Heart left ventricle (tissue), 16 donors: ENCODE measurements at regions not wholly inside any gene's neighbourhood (a gene's known extent, or its start where the extent isn't known, plus 50 kb on each side); places are given as distances from the start of the nearest gene placed in this dataset.
A peak's percentile ranks its signal among the peaks of the same experiment; 100 is the strongest.

Experiments
- ATAC-seq, 4 donors: fragments of 200-7000 bp; cut with Tn5 transposase; one replicate each; pipeline ENCODE4 v1.9.1; 2020 to 2022; ENCODE audit warnings: moderate library complexity in 4 of 4, mild to moderate bottlenecking in 3 of 4, moderate number of reproducible peaks in 1 of 4
- DNase-seq, 5 donors: peaks; one replicate each; pipeline ENCODE4 v3.0.0-alpha.2; 2020
- H3K27ac ChIP-seq, 12 donors: fragments of 200-600 bp; sonication (generic) in 4 of 12; one replicate each; pipeline versions ENCODE4 v1.5.0 to v1.8.0; 2016 to 2022; ENCODE audit warnings: mild to moderate bottlenecking in 2 of 12
- H3K27me3 ChIP-seq, 9 donors: fragments of 200-600 bp; sonication (generic) in 2 of 9; one replicate each; pipeline versions ENCODE4 v1.5.1 to v1.8.0; 2016 to 2022; ENCODE audit warnings: mild to moderate bottlenecking in 3 of 9
- H3K36me3 ChIP-seq, 9 donors: fragments of 200-600 bp; sonication (generic) in 2 of 9; one replicate each; pipeline versions ENCODE4 v1.5.0 to v1.8.0; 2018 to 2022; ENCODE audit warnings: mild to moderate bottlenecking in 2 of 9
- H3K4me1 ChIP-seq, 12 donors: fragments of 200-600 bp; sonication (generic) in 4 of 12; one replicate each; pipeline versions ENCODE4 v1.5.0 to v1.8.0; 2016 to 2022; ENCODE audit warnings: mild to moderate bottlenecking in 3 of 12
- H3K4me3 ChIP-seq, 12 donors: fragments of 200-600 bp; sonication (generic) in 4 of 12; one replicate each; pipeline versions ENCODE4 v1.5.0 to v1.8.0; 2017 to 2022; ENCODE audit warnings: mild to moderate bottlenecking in 9 of 12, moderate library complexity in 4 of 12
- H3K9me3 ChIP-seq, 12 donors: fragments of 200-600 bp; sonication (generic) in 4 of 12; one replicate each; pipeline versions ENCODE4 v1.5.0 to v1.8.0; 2016 to 2022; ENCODE audit warnings: mild to moderate bottlenecking in 1 of 12
- POLR2A ChIP-seq, 2 donors: fragments of 450-650 bp; IDR thresholded peaks; one replicate each; pipeline ENCODE4 v1.6.1; 2017; ENCODE audit warnings: antibody characterized with exemption in 2 of 2, mild to moderate bottlenecking in 2 of 2, moderate library complexity in 2 of 2
- WGBS, 4 donors: extraction: QIAGEN DNeasy Blood & Tissue Kit in 2 of 4; methylation state at CpG; one replicate each; pipeline versions ENCODE4 v1.1.5 to v1.1.7; 2013 to 2018; 5-methylcytosine and 5-hydroxymethylcytosine counted together
- intact Hi-C, 10 donors: fragments of 100-400 bp; cut with DNase I; formaldehyde crosslinking; loops; one replicate each; pipeline versions ENCODE4 v1.11.1 to v1.14.2; 2022
- TF ChIP-seq, protein P1 (sequence below), 12 donors: fragments of 200-600 bp; sonication (generic) in 4 of 12; IDR thresholded peaks; one replicate each; pipeline versions ENCODE4 v1.5.0 to v1.8.0; 2018 to 2022; ENCODE audit warnings: antibody characterized with exemption in 12 of 12, mild to moderate bottlenecking in 5 of 12
- donor health status: ischemic (EF 13 %, LVEDD 7.1; RV severe dilation, severe dysfunction).
- donor health status: healthy with polysubstance abuse.
- donor health status: DM: no; HTN: yes; CAD: no.
- donor health status: DM: no; HTN: no; CAD: no.
- donor health status: ischemic (EF 25% LVEDD 6.9; RV normal size, moderate dysfunction).
- donor health status: ischemic (EF 25% LVEDD 5.7; RV mildly dilated, moderate dysfunction).
- donor health status: healthy.
- donor health status: DM: yes; HTN: yes; CAD: no.
- donor health status: ischemic (EF 35%, LVEDD 5.7; RV mildly dilated, moderate dysfunction).
- donor health status: nonischemic (EF 11% LVEDD 7.7; RV severe dilation, severe dysfunction).
- donor health status: DM: yes; HTN: yes; CAD: no.
- donor health status: PGD.
- donor health status: ischemic (EF 29% LVEDD 5.4; RV normal size, mild dysfunction).
- donor health status: nonischemic (EF 23%, LVEDD 6.1; RV moderate dilation, normal function).

- H3K4me3 ChIP-seq, result no peak overlapping the region
- TF ChIP-seq, protein P1, sequence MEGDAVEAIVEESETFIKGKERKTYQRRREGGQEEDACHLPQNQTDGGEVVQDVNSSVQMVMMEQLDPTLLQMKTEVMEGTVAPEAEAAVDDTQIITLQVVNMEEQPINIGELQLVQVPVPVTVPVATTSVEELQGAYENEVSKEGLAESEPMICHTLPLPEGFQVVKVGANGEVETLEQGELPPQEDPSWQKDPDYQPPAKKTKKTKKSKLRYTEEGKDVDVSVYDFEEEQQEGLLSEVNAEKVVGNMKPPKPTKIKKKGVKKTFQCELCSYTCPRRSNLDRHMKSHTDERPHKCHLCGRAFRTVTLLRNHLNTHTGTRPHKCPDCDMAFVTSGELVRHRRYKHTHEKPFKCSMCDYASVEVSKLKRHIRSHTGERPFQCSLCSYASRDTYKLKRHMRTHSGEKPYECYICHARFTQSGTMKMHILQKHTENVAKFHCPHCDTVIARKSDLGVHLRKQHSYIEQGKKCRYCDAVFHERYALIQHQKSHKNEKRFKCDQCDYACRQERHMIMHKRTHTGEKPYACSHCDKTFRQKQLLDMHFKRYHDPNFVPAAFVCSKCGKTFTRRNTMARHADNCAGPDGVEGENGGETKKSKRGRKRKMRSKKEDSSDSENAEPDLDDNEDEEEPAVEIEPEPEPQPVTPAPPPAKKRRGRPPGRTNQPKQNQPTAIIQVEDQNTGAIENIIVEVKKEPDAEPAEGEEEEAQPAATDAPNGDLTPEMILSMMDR (IDR thresholded peaks at IDR 0.05), result no peak
- no peak for TF ChIP-seq POLR2A (IDR thresholded peaks at IDR 0.05)
- intact Hi-C loops, result loop anchor here in 1 of 10 donors (10.0 kb wide), 1 partner anchor 188 kb away; no protein-coding TSS in a partner anchor
- peaks cover 0 to 23% (median 7%) of the 10 kb centered on the region in 12 donors for H3K9me3 ChIP-seq
- H3K4me1 ChIP-seq, result no peaks in the 10 kb centered on the region
- H3K27me3 ChIP-seq, result peaks cover 0 to 29% (median 0%) of the 10 kb centered on the region in 9 donors
- ATAC-seq (no peak), DNase-seq (peak in 3 of 5 donors; percentile 11 to 44 (median 21))
- H3K27ac ChIP-seq, result no peak overlapping the region
- no peaks in the 10 kb centered on the region for H3K36me3 ChIP-seq
- 80 to 86% (median 81%) methylated on average over 30 to 31 of the region's 31 CpGs for WGBS, 4 donors
Measured at GRCh38 chr14:104376202-104377140, 203.1 kb upstream of the C14orf180 start.

GRCh38 chr14:104377256-104377655 lies 202.3 kb upstream of the C14orf180 start:
- no peak overlapping the region for H3K27ac ChIP-seq
- H3K27me3 ChIP-seq, result peaks cover 0 to 29% (median 0%) of the 10 kb centered on the region in 9 donors
- 89 to 96% (median 91%) methylated on average over 10 of the region's 10 CpGs for WGBS, 4 donors
- no peak for ATAC-seq
- DNase-seq, result peak in 2 of 5 donors; percentile 8 to 37
- no peaks in the 10 kb centered on the region for H3K4me1 ChIP-seq
- intact Hi-C loops, result loop anchor here in 1 of 10 donors (10.0 kb wide), 1 partner anchor 188 kb away; no protein-coding TSS in a partner anchor
- no peak overlapping the region for H3K4me3 ChIP-seq
- TF ChIP-seq POLR2A (IDR thresholded peaks at IDR 0.05), result no peak
- TF ChIP-seq, protein P1 (IDR thresholded peaks at IDR 0.05), result no peak
- peaks cover 0 to 28% (median 9%) of the 10 kb centered on the region in 12 donors for H3K9me3 ChIP-seq
- no peaks in the 10 kb centered on the region for H3K36me3 ChIP-seq

DNA sequence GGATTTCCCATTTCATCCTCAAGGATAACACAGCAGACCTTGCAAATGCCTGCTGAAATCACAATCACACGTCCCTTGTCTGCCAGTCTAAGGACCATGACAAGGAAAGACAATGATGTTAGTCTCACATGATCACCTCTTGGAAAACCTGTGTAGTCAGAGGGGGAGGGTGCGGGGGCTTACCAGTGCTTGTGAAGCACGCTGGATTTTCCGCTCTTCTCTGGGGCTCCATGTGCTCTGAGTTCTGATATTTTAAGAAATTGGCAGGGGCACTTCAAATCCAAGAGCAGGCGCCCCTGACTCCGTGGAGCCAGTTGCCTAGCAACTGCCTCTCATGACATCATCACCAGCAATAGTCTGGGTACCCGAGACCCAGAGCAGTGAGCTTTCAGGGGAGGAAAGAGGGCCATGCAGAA lies 200.9 kb upstream of the C14orf180 start:
- WGBS, 4 donors, result 60 to 68% (median 64%) methylated on average over 7 of the region's 7 CpGs
- DNase-seq (peak in 1 of 5 donors; percentile 3), ATAC-seq (no peak)
- no peak overlapping the region for H3K4me3 ChIP-seq
- no peak overlapping the region for H3K27ac ChIP-seq
- no peaks in the 10 kb centered on the region for H3K36me3 ChIP-seq
- TF ChIP-seq POLR2A (IDR thresholded peaks at IDR 0.05), result no peak
- TF ChIP-seq, protein P1 (IDR thresholded peaks at IDR 0.05), result no peak
- intact Hi-C loops, result loop anchor here in 1 of 10 donors (10.0 kb wide), 1 partner anchor 186 kb away; no protein-coding TSS in a partner anchor
- peaks cover 0 to 28% (median 9%) of the 10 kb centered on the region in 12 donors for H3K9me3 ChIP-seq
- H3K4me1 ChIP-seq, result peaks cover 0 to 5% (median 0%) of the 10 kb centered on the region in 12 donors
- peaks cover 0 to 29% (median 0%) of the 10 kb centered on the region in 9 donors for H3K27me3 ChIP-seq
